AG10803 (cell line): ENCODE measurements at regions not wholly inside any gene's neighbourhood (a gene's known extent, or its start where the extent isn't known, plus 50 kb on each side); places are given as distances from the start of the nearest gene placed in this dataset.

Experiments
- DNase-seq: peaks from one replicate; pipeline ENCODE4 v3.0.0; 2010; ENCODE audit warnings: low read depth
- H3K4me3 ChIP-seq: 2 replicates; pipeline ENCODE4 v1.5.1; 2011; ENCODE audit warnings: mild to moderate bottlenecking, low read length, control low read depth
- CTCF ChIP-seq: conservative IDR thresholded peaks from 2 replicates; pipeline ENCODE4 v1.5.1; 2011; ENCODE audit warnings: mild to moderate bottlenecking, low read length, control low read depth, inconsistent platforms

DNA sequence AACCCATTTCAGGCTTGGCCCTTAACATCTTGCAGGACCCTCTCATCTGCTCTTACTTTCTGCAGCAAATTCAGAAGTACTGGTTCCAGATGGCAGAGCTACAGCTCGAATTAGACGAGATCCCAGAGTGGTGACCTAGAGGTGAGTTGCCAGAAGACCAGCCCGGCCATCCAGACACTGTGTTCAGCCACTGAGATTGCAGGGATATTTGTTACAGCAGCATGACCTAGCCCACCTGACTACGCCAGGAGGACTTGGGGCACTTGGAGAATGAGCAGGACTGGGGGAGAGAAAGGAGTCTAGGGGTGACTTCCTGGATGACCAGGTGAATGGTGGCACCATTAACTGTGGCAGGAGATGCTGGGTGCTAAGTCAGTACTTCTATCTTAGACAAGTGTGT, 67.2 kb upstream of the ID2 start:
- DNase-seq: no peak
- H3K4me3 ChIP-seq: no peak overlapping the region
- no peak for TF ChIP-seq CTCF

DNA sequence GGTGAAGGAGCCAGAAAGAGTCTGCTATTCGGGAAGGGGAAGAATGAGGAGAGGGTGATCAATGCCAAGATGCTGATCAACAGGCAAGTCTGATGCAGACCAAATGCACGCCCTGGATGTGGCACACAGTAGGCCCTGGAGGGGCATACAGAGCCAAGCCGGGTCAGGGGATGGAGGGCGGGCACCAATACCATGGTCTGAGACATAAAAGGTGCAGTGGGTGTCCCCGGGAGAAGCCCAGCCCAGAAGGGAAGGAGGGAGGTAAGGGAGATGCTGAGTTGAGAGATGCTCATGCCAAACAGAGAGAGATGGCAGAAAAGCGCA, 66.6 kb upstream of the ID2 start:
- no peak for DNase-seq
- no peak overlapping the region for H3K4me3 ChIP-seq
- TF ChIP-seq CTCF: no peak

DNA sequence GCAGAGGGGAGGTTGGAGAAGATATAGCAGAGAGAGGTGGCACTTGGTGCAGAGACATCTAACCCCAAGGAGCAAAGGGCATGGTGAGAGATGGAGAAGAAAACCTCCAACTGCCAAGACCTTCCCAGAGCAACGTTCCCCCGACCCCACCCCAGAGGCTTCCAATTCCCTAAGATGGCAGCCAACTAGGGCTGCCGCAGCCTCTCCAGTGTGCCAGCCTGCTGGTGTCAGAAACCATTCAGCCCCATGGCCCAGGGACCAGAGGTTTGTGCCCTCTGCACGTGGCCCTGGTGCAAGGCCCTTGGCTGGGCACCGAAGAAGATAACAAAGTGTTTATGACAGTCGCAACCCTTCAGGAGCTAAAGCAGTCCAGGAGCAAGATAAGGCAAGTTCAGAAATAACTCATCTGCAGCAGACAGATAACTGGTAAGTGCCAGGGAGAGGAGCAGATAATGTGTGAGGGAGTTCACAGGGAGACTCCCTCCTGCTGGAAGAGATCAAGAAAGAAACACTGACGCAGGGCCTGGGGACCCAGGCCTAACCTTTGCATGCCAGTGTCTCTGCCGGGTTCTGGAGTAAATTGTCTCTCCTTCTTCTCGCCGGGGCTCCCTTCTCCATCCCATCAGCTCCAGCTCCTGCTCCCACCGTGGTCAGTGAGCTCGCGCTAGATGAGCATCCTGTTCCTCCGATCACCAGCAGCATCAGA, 66.1 kb upstream of the ID2 start:
- no peak for DNase-seq
- no peak for TF ChIP-seq CTCF
- H3K4me3 ChIP-seq: no peak overlapping the region

DNA sequence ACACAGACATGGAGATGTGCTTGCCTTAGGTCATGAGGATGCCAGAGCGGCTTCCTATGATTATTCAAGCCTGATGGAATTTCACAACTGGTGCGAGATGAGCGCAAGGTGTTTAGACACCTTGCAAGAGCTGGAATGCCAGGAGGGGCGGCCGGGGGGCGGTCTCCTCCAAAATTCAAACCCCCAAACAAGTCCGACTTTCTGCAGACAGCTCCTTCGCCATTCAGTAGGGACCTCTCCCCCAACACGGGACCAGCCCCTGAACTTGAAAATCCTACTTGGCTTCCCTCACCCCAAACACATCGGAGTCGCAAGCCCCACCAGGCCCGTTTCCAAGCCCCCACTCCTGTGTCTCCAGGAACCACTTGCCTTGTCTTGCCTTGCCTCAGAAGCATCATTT, 64.8 kb upstream of the ID2 start:
- no peak for TF ChIP-seq CTCF
- no peak for DNase-seq
- H3K4me3 ChIP-seq: no peak overlapping the region

DNA sequence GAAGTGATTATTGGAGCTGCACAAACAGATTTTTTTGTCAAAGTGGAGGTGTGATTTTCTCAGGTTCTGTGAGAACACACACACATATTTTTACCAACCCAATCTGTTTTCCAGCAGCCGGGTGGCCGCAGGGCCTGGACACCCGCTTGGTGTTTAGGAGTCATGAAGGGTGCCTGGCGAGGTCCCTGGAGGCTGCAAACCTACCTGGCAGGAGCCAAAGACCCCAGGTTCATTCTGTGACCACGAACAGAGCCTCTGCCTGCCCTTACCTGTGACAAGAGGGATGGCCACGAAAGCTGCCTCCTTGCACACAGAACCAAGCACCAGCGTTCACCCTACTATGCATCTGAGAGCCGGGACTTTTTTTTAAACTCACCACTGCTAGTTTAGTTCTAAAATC, 64.3 kb upstream of the ID2 start:
- H3K4me3 ChIP-seq: no peak overlapping the region
- no peak for TF ChIP-seq CTCF
- no peak for DNase-seq

DNA sequence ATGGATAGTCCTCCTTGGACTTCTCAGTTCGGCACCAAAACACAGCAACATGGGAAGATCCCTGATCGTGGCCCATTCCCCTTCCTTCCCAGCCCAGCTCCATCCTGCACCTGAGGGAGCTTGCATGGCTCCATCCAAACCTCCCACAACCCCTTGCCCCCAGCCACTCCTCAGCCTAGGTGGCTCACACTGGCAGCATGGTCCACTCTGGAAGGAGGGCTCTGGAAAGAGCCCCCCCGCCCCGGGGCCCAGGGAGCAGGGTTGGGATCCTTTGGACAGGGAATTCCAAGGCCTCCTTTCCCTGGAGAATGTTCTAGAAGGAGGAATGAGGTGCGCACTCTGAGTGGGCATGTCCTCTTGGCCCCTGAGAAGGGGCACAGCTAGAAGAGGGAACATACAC, 62.8 kb upstream of the ID2 start:
- no peak overlapping the region for H3K4me3 ChIP-seq
- DNase-seq: no peak
- no peak for TF ChIP-seq CTCF

GRCh38 chr2:8620611-8621382, 61.1 kb upstream of the ID2 start:
- TF ChIP-seq CTCF: no peak

More at GRCh38 chr2:8620611-8621382, 61.1 kb upstream of the ID2 start:
- H3K4me3 ChIP-seq: no peak overlapping the region
- DNase-seq: no peak
